ENCODE measurements at regions not wholly inside any gene's neighbourhood (a gene's known extent, or its start where the extent isn't known, plus 50 kb on each side); places are given as distances from the start of the nearest gene placed in this dataset.

- ChIA-PET POLR2A (ENCODE audit: low non-redundant PET) (no interaction called here), CTCF (no interaction called here)
- no peaks in the 10 kb centered on the region for H3K27me3 ChIP-seq (replicated peaks; ENCODE audit: insufficient read depth, low read depth, low read length, poor library complexity)
- BruUV-seq (replicated peaks) = no TSS peak
- no peaks in the 10 kb centered on the region for H3K4me1 ChIP-seq (ENCODE audit: insufficient read depth, low read length, poor library complexity, severe bottlenecking)
- H3K27ac ChIP-seq (ENCODE audit: low read depth, low read length, poor library complexity, severe bottlenecking) = no peak overlapping the region
- DNase-seq (ENCODE audit: low spot score) = no peak
- H3K4me3 ChIP-seq (ENCODE audit: low read depth, low read length, poor library complexity, severe bottlenecking) = no peak overlapping the region
- intact Hi-C loops (cut with micrococcal nuclease; ENCODE audit: unreplicated experiment) = no loop called here
- no peaks in the 10 kb centered on the region for H3K36me3 ChIP-seq (ENCODE audit: insufficient read depth, low read length, poor library complexity, severe bottlenecking)
- TF ChIP-seq EZH2 (IDR thresholded peaks at IDR 0.05; ENCODE audit: borderline replicate concordance, low read depth, low read length, poor library complexity, severe bottlenecking) (no peak), CTCF (conservative IDR thresholded peaks at IDR 0.05; ENCODE audit: low read depth, low read length) (no peak)
- H3K9me3 ChIP-seq (ENCODE audit: low read depth, low read length, poor library complexity, severe bottlenecking) = peaks cover 36% of the 10 kb centered on the region
These were observed 1248.4 kb downstream of the NSUN3 start for GRCh38 chr3:95311272-95311671.

- Histone ChIP-seq H3K4me3 (ENCODE audit: low read depth, low read length, poor library complexity, severe bottlenecking) (no peak overlapping the region), H3K27ac (ENCODE audit: low read depth, low read length, poor library complexity, severe bottlenecking) (no peak overlapping the region), H3K36me3 (ENCODE audit: insufficient read depth, low read length, poor library complexity, severe bottlenecking) (no peaks in the 10 kb centered on the region), H3K9me3 (ENCODE audit: low read depth, low read length, poor library complexity, severe bottlenecking) (peaks cover 36% of the 10 kb centered on the region), H3K27me3 (replicated peaks; ENCODE audit: insufficient read depth, low read depth, low read length, poor library complexity) (no peaks in the 10 kb centered on the region), H3K4me1 (ENCODE audit: insufficient read depth, low read length, poor library complexity, severe bottlenecking) (no peaks in the 10 kb centered on the region)
- ChIA-PET CTCF (no interaction called here), POLR2A (ENCODE audit: low non-redundant PET) (no interaction called here)
- no peak for TF ChIP-seq EZH2 (IDR thresholded peaks at IDR 0.05; ENCODE audit: borderline replicate concordance, low read depth, low read length, poor library complexity, severe bottlenecking)
- TF ChIP-seq CTCF (conservative IDR thresholded peaks at IDR 0.05; ENCODE audit: low read depth, low read length) = no peak
- BruUV-seq (replicated peaks) = no TSS peak
- no peak for DNase-seq (ENCODE audit: low spot score)
- intact Hi-C loops (cut with micrococcal nuclease; ENCODE audit: unreplicated experiment) = no loop called here
These were observed 1249.8 kb downstream of the NSUN3 start for GRCh38 chr3:95312650-95313049.

GRCh38 chr3:95319921-95320494 lies 1257.1 kb downstream of the NSUN3 start:
- no peaks in the 10 kb centered on the region for H3K36me3 ChIP-seq (ENCODE audit: insufficient read depth, low read length, poor library complexity, severe bottlenecking)
- H3K9me3 ChIP-seq (ENCODE audit: low read depth, low read length, poor library complexity, severe bottlenecking) = peaks cover 10% of the 10 kb centered on the region
- H3K27me3 ChIP-seq (replicated peaks; ENCODE audit: insufficient read depth, low read depth, low read length, poor library complexity) = no peaks in the 10 kb centered on the region
- POLR2A ChIA-PET (ENCODE audit: low non-redundant PET) = no interaction called here
- CTCF ChIA-PET = no interaction called here
- H3K27ac ChIP-seq (ENCODE audit: low read depth, low read length, poor library complexity, severe bottlenecking) = no peak overlapping the region
- intact Hi-C loops (cut with micrococcal nuclease; ENCODE audit: unreplicated experiment) = no loop called here
- H3K4me3 ChIP-seq (ENCODE audit: low read depth, low read length, poor library complexity, severe bottlenecking) = no peak overlapping the region
- no TSS peak for BruUV-seq (replicated peaks)
- no peak for TF ChIP-seq EZH2 (IDR thresholded peaks at IDR 0.05; ENCODE audit: borderline replicate concordance, low read depth, low read length, poor library complexity, severe bottlenecking)
- TF ChIP-seq CTCF (conservative IDR thresholded peaks at IDR 0.05; ENCODE audit: low read depth, low read length) = no peak
- no peak for DNase-seq (ENCODE audit: low spot score)
- no peaks in the 10 kb centered on the region for H3K4me1 ChIP-seq (ENCODE audit: insufficient read depth, low read length, poor library complexity, severe bottlenecking)

Measured in A673 (cell line).